ENCODE measurements at regions not wholly inside any gene's neighbourhood (a gene's known extent, or its start where the extent isn't known, plus 50 kb on each side); places are given as distances from the start of the nearest gene placed in this dataset.

GRCh38 chr6:6966569-6966968, 141.2 kb upstream of the RREB1 start:
- Histone ChIP-seq H3K27ac (ENCODE audit: low read depth in 2 of 2, low read length in 1 of 2) (no peak overlapping the region), H3K36me3 (replicated peaks in 1 of 2; ENCODE audit: control insufficient read depth in 1 of 2, insufficient read depth in 2 of 2, low read length in 1 of 2) (no peaks in the 10 kb centered on the region), H3F3A (replicated peaks; ENCODE audit: insufficient read depth) (no peaks in the 10 kb centered on the region), H3K4me3 (ENCODE audit: low read depth in 2 of 2, low read length in 1 of 2) (no peak overlapping the region), H3K9me3 (no peaks in the 10 kb centered on the region), H4K20me1 (ENCODE audit: insufficient read depth) (no peaks in the 10 kb centered on the region), H3K4me2 (no peak overlapping the region), H2AFZ (ENCODE audit: low read depth) (no peak overlapping the region), H3K79me2 (ENCODE audit: insufficient read depth) (no peaks in the 10 kb centered on the region), H3K27me3 (ENCODE audit: insufficient read depth) (no peaks in the 10 kb centered on the region), H3K9me2 (no peaks in the 10 kb centered on the region), H3K4me1 (ENCODE audit: control insufficient read depth in 1 of 2, insufficient read depth in 2 of 2, low read depth in 1 of 2, low read length in 1 of 2) (no peaks in the 10 kb centered on the region; a peak in 1 of 4 replicates), H3K9ac (no peak overlapping the region)
- no peak for TF ChIP-seq EP300 (IDR thresholded peaks at IDR 0.05; ENCODE audit: borderline replicate concordance in 1 of 2, low read depth in 1 of 2, low read length in 1 of 2)
- no peak for DNase-seq
- CTCF ChIA-PET: no interaction called here
- POLR2A ChIA-PET: no interaction called here
- WGBS (ENCODE audit: low lambda C conversion rate): 40% methylated on average over 4 of the region's 4 CpGs

GRCh38 chr6:6968357-6968730, 139.4 kb upstream of the RREB1 start:
- H3K4me3 ChIP-seq (ENCODE audit: low read depth in 2 of 2, low read length in 1 of 2): no peak overlapping the region
- WGBS (ENCODE audit: low lambda C conversion rate): 53% methylated on average over 3 of the region's 3 CpGs
- ChIA-PET CTCF (no interaction called here), POLR2A (no interaction called here)
- no peak overlapping the region for H2AFZ ChIP-seq (ENCODE audit: low read depth)
- no peaks in the 10 kb centered on the region for H3K36me3 ChIP-seq (replicated peaks in 1 of 2; ENCODE audit: control insufficient read depth in 1 of 2, insufficient read depth in 2 of 2, low read length in 1 of 2)
- no peaks in the 10 kb centered on the region for H3K27me3 ChIP-seq (ENCODE audit: insufficient read depth)
- no peaks in the 10 kb centered on the region for H3K79me2 ChIP-seq (ENCODE audit: insufficient read depth)
- no peaks in the 10 kb centered on the region for H3K9me2 ChIP-seq
- no peak for TF ChIP-seq EP300 (IDR thresholded peaks at IDR 0.05; ENCODE audit: borderline replicate concordance in 1 of 2, low read depth in 1 of 2, low read length in 1 of 2)
- no peak for TF ChIP-seq USF1 (IDR thresholded peaks at IDR 0.05; ENCODE audit: borderline replicate concordance, low read depth)
- no peaks in the 10 kb centered on the region for H3F3A ChIP-seq (replicated peaks; ENCODE audit: insufficient read depth)
- no peak overlapping the region for H3K9ac ChIP-seq
- H3K27ac ChIP-seq (ENCODE audit: low read depth in 2 of 2, low read length in 1 of 2): no peak overlapping the region
- no peak for DNase-seq
- H3K9me3 ChIP-seq: no peaks in the 10 kb centered on the region
- no peaks in the 10 kb centered on the region for H4K20me1 ChIP-seq (ENCODE audit: insufficient read depth)
- H3K4me1 ChIP-seq (ENCODE audit: control insufficient read depth in 1 of 2, insufficient read depth in 2 of 2, low read depth in 1 of 2, low read length in 1 of 2): no peaks in the 10 kb centered on the region
- no peak overlapping the region for H3K4me2 ChIP-seq

- Histone ChIP-seq H3K36me3 (replicated peaks in 1 of 2; ENCODE audit: control insufficient read depth in 1 of 2, insufficient read depth in 2 of 2, low read length in 1 of 2) (no peaks in the 10 kb centered on the region), H3K4me2 (no peak overlapping the region), H3K27ac (ENCODE audit: low read depth in 2 of 2, low read length in 1 of 2) (no peak overlapping the region), H3K9me3 (no peaks in the 10 kb centered on the region), H3K27me3 (ENCODE audit: insufficient read depth) (no peaks in the 10 kb centered on the region), H3K79me2 (ENCODE audit: insufficient read depth) (no peaks in the 10 kb centered on the region), H3F3A (replicated peaks; ENCODE audit: insufficient read depth) (no peaks in the 10 kb centered on the region), H3K4me1 (ENCODE audit: control insufficient read depth in 1 of 2, insufficient read depth in 2 of 2, low read depth in 1 of 2, low read length in 1 of 2) (no peaks in the 10 kb centered on the region), H3K4me3 (ENCODE audit: low read depth in 2 of 2, low read length in 1 of 2) (no peak overlapping the region), H4K20me1 (ENCODE audit: insufficient read depth) (no peaks in the 10 kb centered on the region), H3K9ac (no peak overlapping the region), H2AFZ (ENCODE audit: low read depth) (no peak overlapping the region), H3K9me2 (no peaks in the 10 kb centered on the region)
- WGBS (ENCODE audit: low lambda C conversion rate): 48% methylated on average over 10 of the region's 10 CpGs
- POLR2A ChIA-PET: no interaction called here
- CTCF ChIA-PET: no interaction called here
- no peak for DNase-seq
- TF ChIP-seq CHD2 (IDR thresholded peaks at IDR 0.05; ENCODE audit: low read length, partially characterized antibody) (no peak), ELF1 (IDR thresholded peaks at IDR 0.05) (no peak), SMC3 (IDR thresholded peaks at IDR 0.05; ENCODE audit: low read depth, low read length) (no peak), SIN3A (IDR thresholded peaks at IDR 0.05; ENCODE audit: borderline replicate concordance, low read depth, low read length) (no peak), FOXJ3 (CRISPR knock-in tag; IDR thresholded peaks at IDR 0.05) (no peak), RCOR1 (IDR thresholded peaks at IDR 0.05; ENCODE audit: low read length) (no peak), POLR2AphosphoS5 (IDR thresholded peaks at IDR 0.05; ENCODE audit: low read depth, low read length) (no peak), IRF3 (IDR thresholded peaks at IDR 0.05; ENCODE audit: low read depth, low read length) (no peak), REST (IDR thresholded peaks at IDR 0.05; ENCODE audit: low read depth, low read length) (no peak), ZBTB33 (IDR thresholded peaks at IDR 0.05; ENCODE audit: borderline replicate concordance, low read depth) (no peak), GATA2 (CRISPR knock-in tag; IDR thresholded peaks at IDR 0.05) (no peak)
Measured at GRCh38 chr6:6968731-6969552, 138.8 kb upstream of the RREB1 start.

Data from SK-N-SH (cell line).